PC-9 (cell line): ENCODE measurements at regions not wholly inside any gene's neighbourhood (a gene's known extent, or its start where the extent isn't known, plus 50 kb on each side); places are given as distances from the start of the nearest gene placed in this dataset.

Experiments
- CTCF ChIP-seq: fragments of 200-600 bp; sonication (generic); conservative IDR thresholded peaks from 2 replicates; pipeline ENCODE4 v1.6.1; 2017; ENCODE audit warnings: mixed run types, antibody characterized with exemption, mild to moderate bottlenecking, moderate library complexity
- EZH2 ChIP-seq: fragments of 200-600 bp; sonication (generic); IDR thresholded peaks from 2 replicates; pipeline ENCODE4 v1.8.0; 2017; ENCODE audit warnings: antibody characterized with exemption, low read depth

GRCh38 chr5:68968429-68968828 is 125.4 kb upstream of the SLC30A5 start:
- no peak for TF ChIP-seq CTCF
- TF ChIP-seq EZH2 = no peak
